ENCODE measurements at regions not wholly inside any gene's neighbourhood (a gene's known extent, or its start where the extent isn't known, plus 50 kb on each side); places are given as distances from the start of the nearest gene placed in this dataset.

DNA sequence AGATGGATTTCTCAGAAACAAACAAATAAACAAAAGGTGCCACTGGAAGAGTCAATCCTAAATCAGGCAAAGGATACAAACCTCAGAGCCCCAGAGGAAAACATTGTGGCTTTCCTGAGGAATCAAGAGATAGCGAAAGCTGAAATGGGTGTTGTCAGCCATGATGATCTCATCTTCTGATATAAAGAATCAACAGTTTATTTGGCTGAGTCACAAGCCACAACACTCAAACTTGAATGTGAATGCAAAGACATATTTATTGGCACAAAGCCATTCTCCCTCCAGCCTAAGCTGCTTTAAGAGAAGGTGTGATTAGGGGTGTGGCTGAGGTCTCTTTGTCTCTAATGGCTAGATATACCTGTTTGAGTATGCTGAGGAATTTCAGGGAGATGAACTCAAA lies 73.3 kb upstream of the NREP start:
- TF ChIP-seq, protein P1, sequence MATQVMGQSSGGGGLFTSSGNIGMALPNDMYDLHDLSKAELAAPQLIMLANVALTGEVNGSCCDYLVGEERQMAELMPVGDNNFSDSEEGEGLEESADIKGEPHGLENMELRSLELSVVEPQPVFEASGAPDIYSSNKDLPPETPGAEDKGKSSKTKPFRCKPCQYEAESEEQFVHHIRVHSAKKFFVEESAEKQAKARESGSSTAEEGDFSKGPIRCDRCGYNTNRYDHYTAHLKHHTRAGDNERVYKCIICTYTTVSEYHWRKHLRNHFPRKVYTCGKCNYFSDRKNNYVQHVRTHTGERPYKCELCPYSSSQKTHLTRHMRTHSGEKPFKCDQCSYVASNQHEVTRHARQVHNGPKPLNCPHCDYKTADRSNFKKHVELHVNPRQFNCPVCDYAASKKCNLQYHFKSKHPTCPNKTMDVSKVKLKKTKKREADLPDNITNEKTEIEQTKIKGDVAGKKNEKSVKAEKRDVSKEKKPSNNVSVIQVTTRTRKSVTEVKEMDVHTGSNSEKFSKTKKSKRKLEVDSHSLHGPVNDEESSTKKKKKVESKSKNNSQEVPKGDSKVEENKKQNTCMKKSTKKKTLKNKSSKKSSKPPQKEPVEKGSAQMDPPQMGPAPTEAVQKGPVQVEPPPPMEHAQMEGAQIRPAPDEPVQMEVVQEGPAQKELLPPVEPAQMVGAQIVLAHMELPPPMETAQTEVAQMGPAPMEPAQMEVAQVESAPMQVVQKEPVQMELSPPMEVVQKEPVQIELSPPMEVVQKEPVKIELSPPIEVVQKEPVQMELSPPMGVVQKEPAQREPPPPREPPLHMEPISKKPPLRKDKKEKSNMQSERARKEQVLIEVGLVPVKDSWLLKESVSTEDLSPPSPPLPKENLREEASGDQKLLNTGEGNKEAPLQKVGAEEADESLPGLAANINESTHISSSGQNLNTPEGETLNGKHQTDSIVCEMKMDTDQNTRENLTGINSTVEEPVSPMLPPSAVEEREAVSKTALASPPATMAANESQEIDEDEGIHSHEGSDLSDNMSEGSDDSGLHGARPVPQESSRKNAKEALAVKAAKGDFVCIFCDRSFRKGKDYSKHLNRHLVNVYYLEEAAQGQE (IDR thresholded peaks at IDR 0.05; ENCODE audit: unreplicated experiment), result no peak
- TF ChIP-seq EZH2phosphoT487 (IDR thresholded peaks at IDR 0.05; ENCODE audit: unreplicated experiment) (no peak), EZH2 (IDR thresholded peaks at IDR 0.05; ENCODE audit: low read depth, unreplicated experiment) (no peak), POLR2AphosphoS5 (IDR thresholded peaks at IDR 0.05; ENCODE audit: low read depth) (no peak), CREB1 (CRISPR knock-in tag; IDR thresholded peaks at IDR 0.05; ENCODE audit: low read depth) (no peak), JUNB (IDR thresholded peaks at IDR 0.05; ENCODE audit: unreplicated experiment) (no peak)
- TF ChIP-seq, protein P2, sequence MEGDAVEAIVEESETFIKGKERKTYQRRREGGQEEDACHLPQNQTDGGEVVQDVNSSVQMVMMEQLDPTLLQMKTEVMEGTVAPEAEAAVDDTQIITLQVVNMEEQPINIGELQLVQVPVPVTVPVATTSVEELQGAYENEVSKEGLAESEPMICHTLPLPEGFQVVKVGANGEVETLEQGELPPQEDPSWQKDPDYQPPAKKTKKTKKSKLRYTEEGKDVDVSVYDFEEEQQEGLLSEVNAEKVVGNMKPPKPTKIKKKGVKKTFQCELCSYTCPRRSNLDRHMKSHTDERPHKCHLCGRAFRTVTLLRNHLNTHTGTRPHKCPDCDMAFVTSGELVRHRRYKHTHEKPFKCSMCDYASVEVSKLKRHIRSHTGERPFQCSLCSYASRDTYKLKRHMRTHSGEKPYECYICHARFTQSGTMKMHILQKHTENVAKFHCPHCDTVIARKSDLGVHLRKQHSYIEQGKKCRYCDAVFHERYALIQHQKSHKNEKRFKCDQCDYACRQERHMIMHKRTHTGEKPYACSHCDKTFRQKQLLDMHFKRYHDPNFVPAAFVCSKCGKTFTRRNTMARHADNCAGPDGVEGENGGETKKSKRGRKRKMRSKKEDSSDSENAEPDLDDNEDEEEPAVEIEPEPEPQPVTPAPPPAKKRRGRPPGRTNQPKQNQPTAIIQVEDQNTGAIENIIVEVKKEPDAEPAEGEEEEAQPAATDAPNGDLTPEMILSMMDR (conservative IDR thresholded peaks at IDR 0.05; ENCODE audit: low read depth in 2 of 2), result no peak

Measured in GM23338 (cell line).